H9 (cell line): ENCODE measurements at regions not wholly inside any gene's neighbourhood (a gene's known extent, or its start where the extent isn't known, plus 50 kb on each side); places are given as distances from the start of the nearest gene placed in this dataset.

Experiments
- DNase-seq: peaks from one replicate; pipeline ENCODE4 v3.0.0-alpha.2; 2017
- H2AFZ ChIP-seq: one replicate; pipeline ENCODE4 v1.6.1; 2013; ENCODE audit warnings: mild to moderate bottlenecking, low read length, control low read depth, moderate library complexity
- H2AK5ac ChIP-seq: 2 replicates; pipeline ENCODE4 v1.6.1; 2013; ENCODE audit warnings: low read length, control low read depth, mixed read lengths; ENCODE audit not compliant: insufficient read length
- H2BK120ac ChIP-seq: one replicate; pipeline ENCODE4 v1.6.1; 2013; ENCODE audit warnings: low read depth, mild to moderate bottlenecking, low read length, control low read depth, inconsistent platforms; ENCODE audit not compliant: poor library complexity, severe bottlenecking
- H2BK12ac ChIP-seq: 2 replicates; pipeline ENCODE4 v1.6.1; 2013; ENCODE audit warnings: low read length, control low read depth, mixed read lengths, low read depth; ENCODE audit not compliant: insufficient read length
- H2BK15ac ChIP-seq: 2 replicates; pipeline ENCODE4 v1.6.1; 2013; ENCODE audit warnings: low read depth, low read length, control low read depth
- H2BK20ac ChIP-seq: one replicate; pipeline ENCODE4 v1.6.1; 2013; ENCODE audit warnings: low read depth, mild to moderate bottlenecking, low read length, control low read depth, inconsistent platforms; ENCODE audit not compliant: poor library complexity, severe bottlenecking
- H2BK5ac ChIP-seq: 2 replicates; pipeline ENCODE4 v1.6.1; 2013; ENCODE audit warnings: low read length, control low read depth, mixed read lengths; ENCODE audit not compliant: insufficient read length
- H3K14ac ChIP-seq: 2 replicates; pipeline ENCODE4 v1.6.1; 2013; ENCODE audit warnings: low read length, control low read depth; ENCODE audit not compliant: insufficient read depth
- H3K18ac ChIP-seq: 2 replicates; pipeline ENCODE4 v1.6.1; 2013; ENCODE audit warnings: low read depth, mild to moderate bottlenecking, mixed read lengths, low read length, control low read depth; ENCODE audit not compliant: insufficient read length
- H3K23ac ChIP-seq: 2 replicates; pipeline ENCODE4 v1.6.1; 2013; ENCODE audit warnings: low read length, control low read depth, mixed read lengths, low read depth; ENCODE audit not compliant: insufficient read length
- H3K23me2 ChIP-seq: 2 replicates; pipeline ENCODE4 v1.6.1; 2013; ENCODE audit warnings: low read depth, mild to moderate bottlenecking, mixed read lengths, low read length, control low read depth; ENCODE audit not compliant: insufficient read length, poor library complexity, severe bottlenecking
- H3K27ac ChIP-seq: 2 replicates; pipeline ENCODE4 v1.5.1; 2013; ENCODE audit warnings: low read length, control low read depth, mixed read lengths, low read depth; ENCODE audit not compliant: insufficient read length
- H3K27me3 ChIP-seq: 2 replicates; pipeline ENCODE4 v1.6.1; 2013; ENCODE audit warnings: low read length, control low read depth, inconsistent platforms; ENCODE audit not compliant: insufficient read depth
- H3K4ac ChIP-seq: 2 replicates; pipeline ENCODE4 v1.6.1; 2013; ENCODE audit warnings: low read depth, mild to moderate bottlenecking, control low read depth, inconsistent platforms, low read length, moderate library complexity
- H3K4me1 ChIP-seq: 2 replicates; pipeline ENCODE4 v1.6.1; 2013; ENCODE audit warnings: low read length, control low read depth, inconsistent platforms; ENCODE audit not compliant: insufficient read depth
- H3K4me2 ChIP-seq: 2 replicates; pipeline ENCODE4 v1.6.1; 2013; ENCODE audit warnings: low read length, control low read depth, mixed read lengths; ENCODE audit not compliant: insufficient read length, insufficient read depth
- H3K56ac ChIP-seq: 2 replicates; pipeline ENCODE4 v1.6.1; 2013; ENCODE audit warnings: low read depth, mild to moderate bottlenecking, mixed read lengths, low read length, control low read depth; ENCODE audit not compliant: insufficient read length
- H3K79me1 ChIP-seq: 2 replicates; pipeline ENCODE4 v1.6.1; 2013; ENCODE audit warnings: low read depth, mild to moderate bottlenecking, moderate library complexity, low read length, control low read depth, inconsistent platforms; ENCODE audit not compliant: insufficient read depth, poor library complexity, severe bottlenecking
- H3K79me2 ChIP-seq: 2 replicates; pipeline ENCODE4 v1.6.1; 2013; ENCODE audit warnings: low read length, control low read depth, inconsistent platforms; ENCODE audit not compliant: insufficient read depth
- H3K9ac ChIP-seq: 2 replicates; pipeline ENCODE4 v1.6.1; 2013; ENCODE audit warnings: low read length, control low read depth, mixed read lengths; ENCODE audit not compliant: insufficient read length; ENCODE audit errors: extremely low read depth
- H3K9me3 ChIP-seq: one replicate; pipeline ENCODE4 v1.6.1; 2013; ENCODE audit warnings: low read depth, low read length, inconsistent platforms; ENCODE audit not compliant: control insufficient read depth
- H3T11ph ChIP-seq: one replicate; pipeline ENCODE4 v1.6.1; 2013; ENCODE audit warnings: mild to moderate bottlenecking, low read length, control low read depth, inconsistent platforms
- H4K20me1 ChIP-seq: one replicate; pipeline ENCODE4 v1.6.1; 2013; ENCODE audit not compliant: control insufficient read depth, insufficient read length, insufficient read depth
- H4K5ac ChIP-seq: 2 replicates; pipeline ENCODE4 v1.6.1; 2013; ENCODE audit warnings: low read depth, mild to moderate bottlenecking, mixed read lengths, low read length, control low read depth; ENCODE audit not compliant: insufficient read length
- H4K8ac ChIP-seq: replicated peaks from 2 replicates; pipeline ENCODE4 v1.6.1; 2013; ENCODE audit warnings: low read length, control low read depth, mixed read lengths, low read depth; ENCODE audit not compliant: insufficient read length
- H4K91ac ChIP-seq: 2 replicates; pipeline ENCODE4 v1.6.1; 2013; ENCODE audit warnings: low read depth, mild to moderate bottlenecking, moderate library complexity, mixed read lengths, low read length, control low read depth; ENCODE audit not compliant: insufficient read length
- H3K27ac Mint-ChIP-seq, 3 experiments: 2 replicates in 2 of 3; 3 replicates in 1 of 3; pipeline ENCODE4 v1.8.0; 2020 to 2021; ENCODE audit warnings: mixed read lengths in 3 of 3, mild to moderate bottlenecking in 1 of 3, moderate library complexity in 1 of 3
- H3K27me3 Mint-ChIP-seq: 2 replicates; pipeline ENCODE4 v1.8.0; 2021; ENCODE audit warnings: low read depth, mild to moderate bottlenecking, moderate library complexity, mixed read lengths
- H3K36me3 Mint-ChIP-seq, 3 experiments: 2 replicates in 2 of 3; 3 replicates in 1 of 3; pipeline ENCODE4 v1.8.0; 2020 to 2021; ENCODE audit warnings: low read depth in 3 of 3, mixed read lengths in 3 of 3; ENCODE audit not compliant: insufficient read depth in 1 of 3
- H3K4me1 Mint-ChIP-seq, 2 experiments: 2 replicates each; pipeline ENCODE4 v1.8.0; 2020; ENCODE audit warnings: mixed read lengths in 2 of 2
- H3K4me3 Mint-ChIP-seq, 2 experiments: 2 replicates in 1 of 2; 3 replicates in 1 of 2; pipeline ENCODE4 v1.8.0; 2020 to 2021; ENCODE audit warnings: mild to moderate bottlenecking in 2 of 2, mixed read lengths in 2 of 2, moderate library complexity in 1 of 2
- H3K9me3 Mint-ChIP-seq, 2 experiments: 2 replicates in 1 of 2; 3 replicates in 1 of 2; pipeline ENCODE4 v1.8.0; 2020; ENCODE audit warnings: mild to moderate bottlenecking in 2 of 2, mixed read lengths in 2 of 2, moderate library complexity in 1 of 2
- CTCF ChIP-seq: fragments of 200-600 bp; sonication (generic); conservative IDR thresholded peaks from 3 replicates; pipeline ENCODE4 v1.8.0; 2021; ENCODE audit warnings: antibody characterized with exemption, mild to moderate bottlenecking
- WGBS: extraction: QIAGEN DNeasy Blood & Tissue Kit; methylation state at CpG from one replicate; pipeline ENCODE4 v1.1.7; 2013; ENCODE audit warnings: missing lambda C conversion rate, low lambda C conversion rate, mixed read lengths; ENCODE audit not compliant: insufficient read length; ENCODE audit errors: extremely low coverage; 5-methylcytosine and 5-hydroxymethylcytosine counted together

- Histone ChIP-seq H2BK5ac (no peak overlapping the region), H3K4me1 (peaks cover 2% of the 10 kb centered on the region; the same call in 1 of the 2 replicates), H3K79me2 (no peaks in the 10 kb centered on the region), H3K27me3 (no peaks in the 10 kb centered on the region), H4K20me1 (no peaks in the 10 kb centered on the region), H4K8ac (no peak overlapping the region), H4K5ac (no peak overlapping the region), H3K9me3 (no peaks in the 10 kb centered on the region), H3K4ac (no peak overlapping the region), H3K79me1 (no peaks in the 10 kb centered on the region), H2AFZ (no peak overlapping the region), H3K18ac (no peak overlapping the region), H2BK15ac (no peak overlapping the region), H2AK5ac (no peak overlapping the region), H3T11ph (no peak overlapping the region), H3K56ac (no peak overlapping the region), H3K4me2 (no peak overlapping the region), H3K27ac (no peak overlapping the region), H3K23me2 (no peaks in the 10 kb centered on the region), H2BK120ac (no peak overlapping the region), H2BK12ac (no peak overlapping the region), H4K91ac (no peak overlapping the region), H3K9ac (no peak overlapping the region), H3K23ac (no peak overlapping the region), H2BK20ac (no peak overlapping the region), H3K14ac (no peak overlapping the region)
- no peak for DNase-seq
- no peaks in the 10 kb centered on the region for H3K27me3 Mint-ChIP-seq
- H3K9me3 Mint-ChIP-seq = peaks cover 0 to 3% of the 10 kb centered on the region in 2 experiments; a peak in 2 of 5 replicates
- no peak overlapping the region for H3K4me3 Mint-ChIP-seq
- peaks cover 0 to 5% (median 0%) of the 10 kb centered on the region in 3 experiments; a peak in 2 of 7 replicates for H3K36me3 Mint-ChIP-seq
- no peak for TF ChIP-seq CTCF
- H3K27ac Mint-ChIP-seq = no peak overlapping the region
- peaks cover 12 to 14% of the 10 kb centered on the region in 2 experiments for H3K4me1 Mint-ChIP-seq
- no CpG with 5 or more reads among the region's 1 CpG for WGBS
Measured at GRCh38 chr5:125138266-125138665, 391.8 kb upstream of the ZNF608 start.
